ENCODE measurements at regions not wholly inside any gene's neighbourhood (a gene's known extent, or its start where the extent isn't known, plus 50 kb on each side); places are given as distances from the start of the nearest gene placed in this dataset.

DNA sequence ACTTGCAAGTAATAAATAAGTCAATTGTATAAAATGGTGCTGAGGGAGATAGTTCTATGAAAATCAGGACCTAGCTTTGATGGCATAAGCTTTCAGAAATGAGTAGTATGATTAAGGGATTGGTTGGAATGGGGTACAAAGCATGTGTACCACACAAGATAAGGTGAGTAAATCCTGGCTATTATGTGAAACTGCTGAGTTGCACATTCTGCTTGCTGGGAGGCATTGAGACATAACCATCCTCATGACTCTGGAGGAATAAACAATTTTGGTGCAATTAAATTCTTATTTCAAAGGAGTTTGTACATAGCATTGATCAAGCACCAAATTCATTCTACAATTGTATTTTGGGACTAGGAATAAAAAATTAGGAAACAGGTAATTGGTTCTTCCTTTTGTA is 755.2 kb upstream of the ACO1 start:
- TF ChIP-seq ZNF274 (IDR thresholded peaks at IDR 0.05; ENCODE audit: low read depth, low read length) (no peak), YY1 (IDR thresholded peaks at IDR 0.05; ENCODE audit: insufficient read depth, insufficient read length) (no peak)

Measured in NT2/D1 (cell line).